Upper lobe of left lung (tissue), 6 donors: ENCODE measurements at regions not wholly inside any gene's neighbourhood (a gene's known extent, or its start where the extent isn't known, plus 50 kb on each side); places are given as distances from the start of the nearest gene placed in this dataset.

ENCODE experiments used
- ATAC-seq, 2 donors: fragments of 200-7000 bp; cut with Tn5 transposase; one replicate each; pipeline ENCODE4 v1.9.1; 2022; ENCODE audit warnings: mild to moderate bottlenecking in 2 of 2, moderate library complexity in 2 of 2; ENCODE audit not compliant: low FRiP score in 2 of 2
- DNase-seq, 2 donors: peaks; one replicate each; pipeline ENCODE4 v3.0.0-alpha.2; 2019 to 2020
- H3K27ac ChIP-seq, 4 donors: fragments of 200-600 bp; sonication (generic); one replicate each; pipeline ENCODE4 v1.5.1; 2016 to 2019
- H3K27me3 ChIP-seq, 4 donors: fragments of 200-600 bp; sonication (generic); one replicate each; pipeline ENCODE4 v1.5.1; 2017 to 2019
- H3K36me3 ChIP-seq, 4 donors: fragments of 200-600 bp; sonication (generic); one replicate each; pipeline ENCODE4 v1.5.1; 2016 to 2019
- H3K4me1 ChIP-seq, 4 donors: fragments of 200-600 bp; sonication (generic); one replicate each; pipeline ENCODE4 v1.5.1; 2018 to 2019
- H3K4me3 ChIP-seq, 4 donors: fragments of 200-600 bp; sonication (generic); one replicate each; pipeline ENCODE4 v1.5.1; 2017 to 2019; ENCODE audit warnings: mild to moderate bottlenecking in 2 of 4, moderate library complexity in 1 of 4
- H3K9me3 ChIP-seq, 4 donors: fragments of 200-600 bp; sonication (generic); one replicate each; pipeline ENCODE4 v1.5.1; 2018 to 2019
- CTCF ChIP-seq, 6 experiments: fragments of 450-650 bp in 4 of 6; fragments of 200-600 bp in 2 of 6; sonication (generic) in 2 of 6; IDR thresholded peaks; one replicate each; pipeline ENCODE4 v1.5.1; 2016 to 2019; ENCODE audit warnings: antibody characterized with exemption in 6 of 6
- EP300 ChIP-seq, 4 donors: sonication (generic); formaldehyde crosslinking; IDR thresholded peaks; one replicate each; pipeline ENCODE4 v1.5.1; 2017; ENCODE audit warnings: antibody characterized with exemption in 4 of 4, control low read depth in 2 of 4
- POLR2A ChIP-seq, 4 donors: fragments of 450-650 bp; IDR thresholded peaks; one replicate each; pipeline ENCODE4 v1.5.1; 2016 to 2017; ENCODE audit warnings: antibody characterized with exemption in 4 of 4, mild to moderate bottlenecking in 2 of 4
- POLR2AphosphoS5 ChIP-seq, 2 donors: sonication (generic); formaldehyde crosslinking; IDR thresholded peaks; one replicate each; pipeline ENCODE4 v1.5.1; 2017; ENCODE audit warnings: antibody characterized with exemption in 2 of 2
- WGBS, 2 donors: methylation state at CpG; one replicate each; pipeline ENCODE4 v1.1.5; 2017 to 2018; 5-methylcytosine and 5-hydroxymethylcytosine counted together
- donor health status: DM: no; HTN: no; CAD: no; lungs with moderate emphysema.
- donor health status: DM: no; HTN: yes; CAD: no; lungs with severe emphysema.

- Histone ChIP-seq H3K9me3 (no peaks in the 10 kb centered on the region), H3K27ac (no peak overlapping the region), H3K4me1 (no peaks in the 10 kb centered on the region), H3K36me3 (no peaks in the 10 kb centered on the region), H3K4me3 (no peak overlapping the region), H3K27me3 (no peaks in the 10 kb centered on the region)
- 67 to 81% methylated on average over 1 of the region's 1 CpG for WGBS, 2 donors
- DNase-seq (no peak), ATAC-seq (no peak)
- TF ChIP-seq EP300 (IDR thresholded peaks at IDR 0.05) (no peak), POLR2A (IDR thresholded peaks at IDR 0.05) (no peak), POLR2AphosphoS5 (IDR thresholded peaks at IDR 0.05) (no peak), CTCF (IDR thresholded peaks at IDR 0.05) (no peak)
Observed at GRCh38 chr1:81071072-81071858, 729.5 kb upstream of the ADGRL2 start.

- H3K27ac ChIP-seq: no peak overlapping the region
- H3K9me3 ChIP-seq: no peaks in the 10 kb centered on the region
- TF ChIP-seq EP300 (IDR thresholded peaks at IDR 0.05): no peak
- TF ChIP-seq POLR2AphosphoS5 (IDR thresholded peaks at IDR 0.05): no peak
- TF ChIP-seq POLR2A (IDR thresholded peaks at IDR 0.05): no peak
- no peak for TF ChIP-seq CTCF (IDR thresholded peaks at IDR 0.05)
- DNase-seq: no peak
- no peak overlapping the region for H3K4me3 ChIP-seq
- H3K27me3 ChIP-seq: no peaks in the 10 kb centered on the region
- H3K36me3 ChIP-seq: no peaks in the 10 kb centered on the region
- 83% methylated on average over 3 of the region's 3 CpGs for WGBS, 2 donors
- no peak for ATAC-seq
- H3K4me1 ChIP-seq: no peaks in the 10 kb centered on the region
Observed at GRCh38 chr1:81069856-81070255, 730.9 kb upstream of the ADGRL2 start.

GRCh38 chr1:81068726-81069125, 732.0 kb upstream of the ADGRL2 start:
- H3K27me3 ChIP-seq: no peaks in the 10 kb centered on the region
- DNase-seq: no peak
- 86 to 88% methylated on average over 4 of the region's 4 CpGs for WGBS, 2 donors
- no peaks in the 10 kb centered on the region for H3K9me3 ChIP-seq
- no peaks in the 10 kb centered on the region for H3K4me1 ChIP-seq
- no peaks in the 10 kb centered on the region for H3K36me3 ChIP-seq
- no peak for ATAC-seq
- TF ChIP-seq POLR2A (IDR thresholded peaks at IDR 0.05): no peak
- no peak for TF ChIP-seq CTCF (IDR thresholded peaks at IDR 0.05)
- TF ChIP-seq EP300 (IDR thresholded peaks at IDR 0.05): no peak
- no peak for TF ChIP-seq POLR2AphosphoS5 (IDR thresholded peaks at IDR 0.05)
- no peak overlapping the region for H3K4me3 ChIP-seq
- H3K27ac ChIP-seq: no peak overlapping the region

GRCh38 chr1:81053826-81054225, 746.9 kb upstream of the ADGRL2 start:
- Histone ChIP-seq H3K9me3 (no peaks in the 10 kb centered on the region), H3K36me3 (no peaks in the 10 kb centered on the region), H3K4me1 (no peaks in the 10 kb centered on the region), H3K27me3 (no peaks in the 10 kb centered on the region), H3K4me3 (no peak overlapping the region), H3K27ac (no peak overlapping the region)
- 37% methylated on average over 7 of the region's 7 CpGs for WGBS, 2 donors
- DNase-seq (peak in 1 of 2 donors; percentile 4), ATAC-seq (no peak)
- no peak for TF ChIP-seq POLR2AphosphoS5 (IDR thresholded peaks at IDR 0.05)
- TF ChIP-seq CTCF (IDR thresholded peaks at IDR 0.05): no peak
- no peak for TF ChIP-seq EP300 (IDR thresholded peaks at IDR 0.05)
- TF ChIP-seq POLR2A (IDR thresholded peaks at IDR 0.05): no peak

- TF ChIP-seq CTCF (IDR thresholded peaks at IDR 0.05) (no peak), POLR2A (IDR thresholded peaks at IDR 0.05) (no peak), EP300 (IDR thresholded peaks at IDR 0.05) (no peak), POLR2AphosphoS5 (IDR thresholded peaks at IDR 0.05) (no peak)
- H3K36me3 ChIP-seq: no peaks in the 10 kb centered on the region
- no peak overlapping the region for H3K27ac ChIP-seq
- no peak for DNase-seq
- no peak overlapping the region for H3K4me3 ChIP-seq
- no peaks in the 10 kb centered on the region for H3K9me3 ChIP-seq
- WGBS, 2 donors: 82 to 93% methylated on average over 2 of the region's 2 CpGs
- no peaks in the 10 kb centered on the region for H3K27me3 ChIP-seq
- H3K4me1 ChIP-seq: no peaks in the 10 kb centered on the region
- ATAC-seq: no peak
Observed at GRCh38 chr1:81052162-81052561, 748.6 kb upstream of the ADGRL2 start.
